Muscle of leg (tissue), 3 donors: ENCODE measurements at regions not wholly inside any gene's neighbourhood (a gene's known extent, or its start where the extent isn't known, plus 50 kb on each side); places are given as distances from the start of the nearest gene placed in this dataset.
"Not testable (repeated sequence)": the region's sequence is repeated elsewhere in the genome, so short reads cannot be mapped to it uniquely, and the experiment has no call there.

Experiments
- DNase-seq: peaks from one replicate; pipeline ENCODE4 v3.0.0; 2013
- H3K27ac ChIP-seq: one replicate; pipeline ENCODE4 v1.5.1; 2013; ENCODE audit warnings: mild to moderate bottlenecking, low read length, control low read depth
- H3K27me3 ChIP-seq: one replicate; pipeline ENCODE4 v1.6.1; 2013; ENCODE audit warnings: low read length; ENCODE audit not compliant: control insufficient read depth, insufficient read depth
- H3K36me3 ChIP-seq: one replicate; pipeline ENCODE4 v1.6.1; 2013; ENCODE audit warnings: low read length; ENCODE audit not compliant: control insufficient read depth, insufficient read depth
- H3K4me1 ChIP-seq: one replicate; pipeline ENCODE4 v1.6.1; 2013; ENCODE audit warnings: low read length; ENCODE audit not compliant: control insufficient read depth, insufficient read depth
- H3K4me3 ChIP-seq: one replicate; pipeline ENCODE4 v1.5.1; 2013; ENCODE audit warnings: low read length, control low read depth
- H3K9me3 ChIP-seq: replicated peaks from 2 replicates; pipeline ENCODE4 v1.6.1; 2013; ENCODE audit warnings: low read depth, low read length; ENCODE audit not compliant: control insufficient read depth
- WGBS: methylation state at CpG from one replicate; pipeline ENCODE4 v1.1.5; 2013; ENCODE audit warnings: missing lambda C conversion rate; ENCODE audit not compliant: insufficient coverage; 5-methylcytosine and 5-hydroxymethylcytosine counted together

DNA sequence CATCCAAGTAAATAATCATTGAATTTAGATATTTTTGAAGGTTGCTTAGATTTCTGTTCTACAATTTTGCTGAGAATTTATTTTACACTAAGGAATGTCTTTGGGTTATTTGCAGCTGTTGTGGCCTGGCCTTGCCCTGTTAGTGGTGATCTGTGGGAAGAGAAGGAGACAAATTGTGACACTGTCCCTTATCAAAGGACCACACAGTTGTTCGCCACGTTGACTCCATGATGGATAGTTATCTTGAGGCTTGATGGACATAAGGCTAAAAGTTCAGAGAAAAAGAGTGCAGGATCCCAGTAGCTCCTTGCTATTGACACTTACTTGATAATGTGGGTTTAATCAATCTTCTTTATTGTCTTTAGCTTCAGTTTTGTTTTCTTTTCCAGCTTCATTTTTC lies 186.6 kb upstream of the MEF2C start:
- Histone ChIP-seq H3K27ac (no peak overlapping the region), H3K9me3 (no peaks in the 10 kb centered on the region), H3K4me3 (no peak overlapping the region), H3K4me1 (peaks cover 2% of the 10 kb centered on the region), H3K36me3 (no peaks in the 10 kb centered on the region), H3K27me3 (no peaks in the 10 kb centered on the region)
- DNase-seq: no peak
- 50% methylated on average over 2 of the region's 2 CpGs for WGBS

DNA sequence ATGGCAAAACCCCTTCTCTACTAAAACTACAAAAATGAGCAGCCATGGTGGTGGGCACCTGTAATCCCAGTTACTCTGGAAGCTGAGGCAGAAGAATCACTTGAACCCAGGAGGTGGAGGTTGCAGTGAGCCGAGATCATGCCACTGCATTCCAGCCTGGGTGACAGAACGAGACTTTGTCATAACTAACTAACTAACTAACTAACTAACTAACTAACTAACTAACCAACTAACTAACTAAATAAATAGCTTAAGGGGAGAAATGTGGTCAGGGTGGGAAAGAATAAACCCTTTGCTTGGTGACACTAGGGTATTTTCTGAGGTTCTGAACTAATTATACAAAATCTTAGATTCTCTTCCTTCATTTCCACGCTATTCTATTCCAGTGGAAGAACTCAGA lies 184.4 kb upstream of the MEF2C start:
- Histone ChIP-seq H3K36me3 (no peaks in the 10 kb centered on the region), H3K9me3 (no peaks in the 10 kb centered on the region), H3K4me1 (no peaks in the 10 kb centered on the region), H3K4me3 (no peak overlapping the region), H3K27me3 (no peaks in the 10 kb centered on the region), H3K27ac (no peak overlapping the region)
- DNase-seq: no peak
- no CpG with 5 or more reads among the region's 3 CpGs for WGBS

DNA sequence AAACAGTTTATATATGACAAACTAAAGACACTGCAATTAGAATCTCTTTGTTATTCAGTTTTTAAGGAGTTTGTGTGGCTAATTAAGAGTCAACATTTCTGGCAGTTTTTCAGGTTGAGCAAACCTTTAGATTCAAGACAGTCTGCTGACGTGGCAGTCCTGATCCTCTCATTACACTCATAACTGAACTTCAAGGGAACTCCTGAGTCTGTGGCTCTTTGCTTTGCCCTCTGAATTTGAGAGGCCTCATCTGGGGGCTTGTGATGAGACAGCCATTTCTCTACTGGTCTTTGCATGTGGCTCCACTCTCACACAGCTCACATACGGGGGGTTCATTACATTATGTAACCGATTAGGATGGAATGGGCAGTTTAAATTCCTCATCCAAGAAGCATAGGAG lies 182.9 kb upstream of the MEF2C start:
- Histone ChIP-seq H3K27me3 (no peaks in the 10 kb centered on the region), H3K27ac (no peak overlapping the region), H3K4me1 (no peaks in the 10 kb centered on the region), H3K9me3 (no peaks in the 10 kb centered on the region), H3K36me3 (no peaks in the 10 kb centered on the region), H3K4me3 (no peak overlapping the region)
- WGBS: 50% methylated on average over 1 of the region's 3 CpGs
- DNase-seq: no peak

DNA sequence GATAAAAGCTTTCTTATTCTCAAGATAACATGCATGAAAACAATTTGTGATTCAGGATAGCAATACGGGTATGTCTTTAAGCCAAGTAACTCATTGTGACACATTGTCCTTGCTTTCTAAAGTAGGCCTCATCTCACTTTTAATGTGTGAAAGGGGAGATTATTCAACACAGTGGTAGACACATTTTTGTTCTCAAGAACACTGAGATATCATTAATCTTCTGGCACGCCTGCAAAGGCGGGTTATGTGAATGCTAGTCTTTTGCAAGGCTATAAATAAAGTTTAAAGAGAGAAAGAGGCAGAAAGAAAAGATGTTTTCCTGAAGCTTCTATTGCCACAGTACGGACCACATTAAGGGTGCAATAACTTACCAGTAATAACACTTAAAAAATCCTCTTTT lies 181.8 kb upstream of the MEF2C start:
- no peak for DNase-seq
- Histone ChIP-seq H3K4me3 (no peak overlapping the region), H3K4me1 (no peaks in the 10 kb centered on the region), H3K27ac (no peak overlapping the region), H3K9me3 (no peaks in the 10 kb centered on the region), H3K27me3 (no peaks in the 10 kb centered on the region), H3K36me3 (no peaks in the 10 kb centered on the region)
- no CpG with 5 or more reads among the region's 4 CpGs for WGBS

DNA sequence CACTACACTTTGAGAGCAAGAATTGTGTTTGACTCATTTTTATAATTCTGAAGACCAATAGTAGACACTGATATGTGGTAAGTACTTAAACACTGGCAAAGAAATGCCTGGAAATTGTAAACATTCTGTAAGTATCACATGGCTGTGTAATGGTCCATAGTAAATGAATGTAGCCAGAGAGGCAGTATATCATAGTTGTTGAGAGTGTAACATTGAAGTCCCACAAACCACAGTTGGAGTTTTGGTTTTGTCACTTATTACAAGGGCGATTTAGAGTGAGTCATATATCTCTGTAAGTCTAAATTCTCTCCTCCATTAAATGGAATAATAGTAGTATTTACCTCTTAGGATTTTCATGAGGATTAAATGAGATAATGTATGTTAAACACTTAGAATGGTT lies 181.1 kb upstream of the MEF2C start:
- no peak overlapping the region for H3K27ac ChIP-seq
- no peak for DNase-seq
- no peak overlapping the region for H3K4me3 ChIP-seq
- H3K36me3 ChIP-seq: no peaks in the 10 kb centered on the region
- WGBS: no CpG with 5 or more reads among the region's 1 CpG
- no peaks in the 10 kb centered on the region for H3K27me3 ChIP-seq
- no peaks in the 10 kb centered on the region for H3K4me1 ChIP-seq
- no peaks in the 10 kb centered on the region for H3K9me3 ChIP-seq

DNA sequence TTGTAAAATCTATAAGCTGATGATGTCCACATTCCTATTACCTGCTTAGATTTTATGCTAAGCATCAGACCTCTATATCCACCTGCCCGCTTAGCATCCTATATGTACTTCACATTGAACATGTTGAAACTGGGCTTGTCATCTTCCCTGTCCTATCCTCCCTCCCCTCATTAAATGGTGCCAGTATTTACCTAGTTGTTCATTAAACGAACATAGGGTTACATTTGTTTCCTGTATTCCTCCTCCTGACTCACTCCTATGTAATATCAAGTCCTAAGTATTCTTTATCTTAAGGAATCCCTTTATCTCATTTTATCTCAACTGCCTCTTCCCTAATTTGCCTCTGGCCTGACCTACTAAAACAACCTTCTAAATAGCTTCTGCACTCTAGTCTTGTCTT lies 177.8 kb upstream of the MEF2C start:
- H3K4me1 ChIP-seq: no peaks in the 10 kb centered on the region
- H3K9me3 ChIP-seq: no peaks in the 10 kb centered on the region
- no peak overlapping the region for H3K27ac ChIP-seq
- no peak overlapping the region for H3K4me3 ChIP-seq
- DNase-seq: no peak
- H3K27me3 ChIP-seq: no peaks in the 10 kb centered on the region
- WGBS: no CpG with 5 or more reads among the region's 2 CpGs
- H3K36me3 ChIP-seq: no peaks in the 10 kb centered on the region

DNA sequence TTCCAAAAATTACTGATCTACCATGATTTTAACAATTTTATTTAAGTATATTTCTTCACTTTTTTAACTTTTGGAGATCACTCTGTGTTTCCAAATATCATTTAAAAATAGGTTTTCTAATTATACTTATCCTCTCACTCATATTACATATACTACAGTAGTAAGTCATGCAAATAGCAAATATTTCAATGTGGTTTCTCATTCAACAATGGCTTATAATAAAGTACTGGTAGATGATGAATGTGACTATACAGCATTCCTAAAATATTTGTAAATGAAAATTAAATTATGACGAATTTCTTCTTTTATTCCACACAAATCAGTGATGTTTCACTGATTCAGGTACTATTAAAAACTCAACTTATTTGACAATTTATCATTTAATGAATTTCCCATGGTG lies 176.3 kb upstream of the MEF2C start:
- H3K4me1 ChIP-seq: no peaks in the 10 kb centered on the region
- no peaks in the 10 kb centered on the region for H3K9me3 ChIP-seq
- DNase-seq: no peak
- WGBS: no CpG with 5 or more reads among the region's 1 CpG
- H3K27ac ChIP-seq: no peak overlapping the region
- H3K4me3 ChIP-seq: no peak overlapping the region
- no peaks in the 10 kb centered on the region for H3K36me3 ChIP-seq
- H3K27me3 ChIP-seq: no peaks in the 10 kb centered on the region

DNA sequence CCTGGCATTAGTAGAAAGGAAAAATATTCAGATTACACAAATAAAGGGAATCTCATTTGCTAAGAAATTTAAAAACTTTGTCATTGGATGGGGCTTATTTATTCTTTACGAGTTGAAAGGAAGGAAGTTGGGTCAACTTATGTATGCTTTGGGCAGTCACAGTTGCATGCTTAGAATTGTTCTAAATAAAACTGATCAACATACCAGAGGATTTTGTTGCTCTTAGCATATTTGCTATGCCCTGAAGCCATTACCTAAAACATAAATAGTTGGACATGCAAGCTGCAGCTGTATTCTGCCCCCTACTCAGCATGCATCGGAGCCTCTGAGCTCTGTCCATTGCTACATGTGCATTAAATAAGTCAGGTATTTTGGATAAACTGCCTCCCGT lies 172.7 kb upstream of the MEF2C start:
- DNase-seq: no peak
- no peak overlapping the region for H3K27ac ChIP-seq
- no CpG with 5 or more reads among the region's 3 CpGs for WGBS
- H3K36me3 ChIP-seq: no peaks in the 10 kb centered on the region
- no peak overlapping the region for H3K4me3 ChIP-seq
- no peaks in the 10 kb centered on the region for H3K4me1 ChIP-seq
- H3K27me3 ChIP-seq: no peaks in the 10 kb centered on the region
- peaks cover 1% of the 10 kb centered on the region for H3K9me3 ChIP-seq

DNA sequence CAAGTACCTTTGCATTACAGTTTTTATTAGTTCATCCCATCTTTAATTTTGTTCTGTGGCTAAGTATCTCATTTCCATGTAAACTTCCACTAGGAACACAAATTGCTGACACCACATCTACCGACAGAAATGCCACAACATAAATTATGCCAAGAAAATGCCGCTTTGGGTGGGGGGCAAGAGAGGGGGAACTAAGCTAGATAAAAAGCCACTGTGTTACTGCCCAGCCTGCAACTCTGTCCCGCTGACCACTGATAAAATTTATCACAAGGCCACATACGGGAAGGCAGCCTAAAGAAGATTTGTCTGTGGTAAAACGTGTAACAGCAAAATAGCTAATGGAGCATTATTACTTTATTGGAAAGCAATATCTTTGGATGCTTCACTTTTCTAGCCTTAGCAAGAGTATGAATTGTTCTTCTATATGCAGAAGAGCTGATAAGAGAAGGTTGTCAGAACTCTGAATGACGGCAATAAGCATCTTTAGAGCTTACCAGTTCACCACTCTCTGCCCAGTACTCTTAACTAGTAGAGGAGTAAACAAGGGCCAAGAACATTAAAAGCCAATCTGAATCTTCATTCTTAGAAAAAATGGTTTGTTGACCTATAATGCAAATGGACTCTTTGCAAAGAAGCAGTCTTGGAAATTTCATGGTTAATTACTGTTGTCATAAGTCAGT lies 172.2 kb upstream of the MEF2C start:
- 86% methylated on average over 1 of the region's 6 CpGs for WGBS
- H3K4me1 ChIP-seq: no peaks in the 10 kb centered on the region
- peaks cover 2% of the 10 kb centered on the region for H3K9me3 ChIP-seq
- DNase-seq: no peak
- no peak overlapping the region for H3K4me3 ChIP-seq
- no peak overlapping the region for H3K27ac ChIP-seq
- no peaks in the 10 kb centered on the region for H3K36me3 ChIP-seq
- no peaks in the 10 kb centered on the region for H3K27me3 ChIP-seq

DNA sequence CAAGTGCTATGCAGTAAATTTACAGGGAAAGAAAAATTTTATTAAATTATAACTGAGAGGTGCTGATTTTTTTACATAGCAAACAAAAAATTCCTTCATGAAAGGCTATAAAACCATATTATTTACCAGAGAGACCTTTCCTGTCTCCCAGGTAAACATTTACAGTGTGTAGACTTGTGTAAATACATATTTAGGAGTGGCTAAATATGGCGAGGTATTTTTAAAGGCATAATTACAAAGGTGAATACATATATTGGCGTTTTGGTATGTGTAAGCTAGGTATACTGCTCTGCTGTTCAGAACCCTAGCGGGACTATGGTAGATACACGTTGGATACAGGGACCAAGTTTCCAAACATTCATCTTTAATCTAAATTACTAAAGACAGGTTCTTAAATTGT lies 170.6 kb upstream of the MEF2C start:
- WGBS: no CpG with 5 or more reads among the region's 4 CpGs
- Histone ChIP-seq H3K9me3 (peaks cover 2% of the 10 kb centered on the region), H3K36me3 (no peaks in the 10 kb centered on the region), H3K27me3 (no peaks in the 10 kb centered on the region), H3K4me3 (no peak overlapping the region), H3K27ac (no peak overlapping the region), H3K4me1 (no peaks in the 10 kb centered on the region)
- DNase-seq: no peak

DNA sequence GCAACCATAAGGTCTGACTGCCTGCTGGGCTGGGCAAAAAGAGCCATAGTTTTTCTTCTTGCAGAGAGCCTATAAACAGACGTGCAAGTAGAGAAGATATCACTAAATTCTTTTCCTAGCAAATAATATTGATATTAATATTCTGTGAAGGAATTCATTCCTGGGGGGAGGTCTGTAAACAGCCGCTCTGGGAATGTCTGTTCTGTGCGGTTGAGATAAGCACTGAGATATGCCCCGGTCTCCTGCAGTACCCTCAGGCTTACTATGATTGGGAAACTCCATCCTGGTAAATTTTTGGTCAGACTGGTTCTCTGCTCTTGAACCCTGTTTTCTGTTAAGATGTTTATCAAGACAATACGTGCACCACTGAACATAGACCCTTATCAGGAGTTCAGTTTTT lies 167.1 kb upstream of the MEF2C start:
- H3K27ac ChIP-seq, H3K4me1 ChIP-seq, H3K36me3 ChIP-seq, H3K4me3 ChIP-seq, H3K27me3 ChIP-seq, DNase-seq, H3K9me3 ChIP-seq: not testable (repeated sequence)
- WGBS: 100% methylated on average over 2 of the region's 5 CpGs
